ENCODE measurements at regions not wholly inside any gene's neighbourhood (a gene's known extent, or its start where the extent isn't known, plus 50 kb on each side); places are given as distances from the start of the nearest gene placed in this dataset.

- no peak for TF ChIP-seq CTCF (IDR thresholded peaks at IDR 0.05; ENCODE audit: unreplicated experiment)
- ChIA-PET POLR2A (no interaction called here), CTCF (interaction anchor here (0.6 kb wide), 1 partner anchor 71 kb away, joined by 3 read pairs; no protein-coding TSS in a partner anchor)
- intact Hi-C loops (cut with micrococcal nuclease), result no loop called here
- no peak overlapping the region for H3K27ac Mint-ChIP-seq (ENCODE audit: low read depth, unreplicated experiment)
- H3K9me3 Mint-ChIP-seq (ENCODE audit: unreplicated experiment), result no peaks in the 10 kb centered on the region
- no TSS peak for BruUV-seq (replicated peaks)
- H3K4me3 Mint-ChIP-seq (ENCODE audit: unreplicated experiment), result no peak overlapping the region
- H3K36me3 Mint-ChIP-seq (ENCODE audit: insufficient read depth, unreplicated experiment), result no peaks in the 10 kb centered on the region
- no peaks in the 10 kb centered on the region for H3K27me3 Mint-ChIP-seq (ENCODE audit: insufficient read depth, unreplicated experiment)
- no peak for DNase-seq (ENCODE audit: unreplicated experiment)
- peaks cover 5% of the 10 kb centered on the region for H3K4me1 Mint-ChIP-seq (ENCODE audit: insufficient read depth, unreplicated experiment)
These were observed 136.3 kb upstream of the SMAD1 start for GRCh38 chr4:145345401-145345800.

GRCh38 chr4:145341381-145341780, 140.3 kb upstream of the SMAD1 start:
- no peaks in the 10 kb centered on the region for H3K36me3 Mint-ChIP-seq (ENCODE audit: insufficient read depth, unreplicated experiment)
- no TSS peak for BruUV-seq (replicated peaks)
- no peak overlapping the region for H3K27ac Mint-ChIP-seq (ENCODE audit: low read depth, unreplicated experiment)

GRCh38 chr4:145340071-145340675, 141.5 kb upstream of the SMAD1 start:
- BruUV-seq (replicated peaks), result no TSS peak
- Mint-ChIP-seq H3K4me1 (ENCODE audit: insufficient read depth, unreplicated experiment) (peaks cover 5% of the 10 kb centered on the region), H3K27me3 (ENCODE audit: insufficient read depth, unreplicated experiment) (no peaks in the 10 kb centered on the region), H3K27ac (ENCODE audit: low read depth, unreplicated experiment) (no peak overlapping the region), H3K9me3 (ENCODE audit: unreplicated experiment) (no peaks in the 10 kb centered on the region), H3K4me3 (ENCODE audit: unreplicated experiment) (no peak overlapping the region), H3K36me3 (ENCODE audit: insufficient read depth, unreplicated experiment) (no peaks in the 10 kb centered on the region)
- POLR2A ChIA-PET, result no interaction called here
- no peak for TF ChIP-seq CTCF (IDR thresholded peaks at IDR 0.05; ENCODE audit: unreplicated experiment)
- no peak for DNase-seq (ENCODE audit: unreplicated experiment)
- intact Hi-C loops (cut with micrococcal nuclease), result no loop called here
- CTCF ChIA-PET, result no interaction called here

More at GRCh38 chr4:145341381-145341780, 140.3 kb upstream of the SMAD1 start:
- H3K4me3 Mint-ChIP-seq (ENCODE audit: unreplicated experiment), result no peak overlapping the region
- peaks cover 5% of the 10 kb centered on the region for H3K4me1 Mint-ChIP-seq (ENCODE audit: insufficient read depth, unreplicated experiment)
- intact Hi-C loops (cut with micrococcal nuclease), result no loop called here
- ChIA-PET POLR2A (no interaction called here), CTCF (no interaction called here)
- no peaks in the 10 kb centered on the region for H3K9me3 Mint-ChIP-seq (ENCODE audit: unreplicated experiment)
- TF ChIP-seq CTCF (IDR thresholded peaks at IDR 0.05; ENCODE audit: unreplicated experiment), result no peak
- H3K27me3 Mint-ChIP-seq (ENCODE audit: insufficient read depth, unreplicated experiment), result no peaks in the 10 kb centered on the region
- no peak for DNase-seq (ENCODE audit: unreplicated experiment)

- TF ChIP-seq CTCF (IDR thresholded peaks at IDR 0.05; ENCODE audit: unreplicated experiment), result no peak
- no peak overlapping the region for H3K4me3 Mint-ChIP-seq (ENCODE audit: unreplicated experiment)
- H3K4me1 Mint-ChIP-seq (ENCODE audit: insufficient read depth, unreplicated experiment), result peaks cover 5% of the 10 kb centered on the region
- H3K27me3 Mint-ChIP-seq (ENCODE audit: insufficient read depth, unreplicated experiment), result no peaks in the 10 kb centered on the region
- no peak for DNase-seq (ENCODE audit: unreplicated experiment)
- H3K27ac Mint-ChIP-seq (ENCODE audit: low read depth, unreplicated experiment), result no peak overlapping the region
- ChIA-PET CTCF (no interaction called here), POLR2A (no interaction called here)
- intact Hi-C loops (cut with micrococcal nuclease), result no loop called here
- H3K36me3 Mint-ChIP-seq (ENCODE audit: insufficient read depth, unreplicated experiment), result no peaks in the 10 kb centered on the region
- no TSS peak for BruUV-seq (replicated peaks)
- no peaks in the 10 kb centered on the region for H3K9me3 Mint-ChIP-seq (ENCODE audit: unreplicated experiment)
These were observed 142.5 kb upstream of the SMAD1 start for GRCh38 chr4:145339075-145339725.

All from MCF 10A (cell line).